GM19043 (cell line): ENCODE measurements at regions not wholly inside any gene's neighbourhood (a gene's known extent, or its start where the extent isn't known, plus 50 kb on each side); places are given as distances from the start of the nearest gene placed in this dataset.

Experiments used
- ATAC-seq: cut with Tn5 transposase; IDR thresholded peaks from one replicate; pipeline ENCODE4 v1.9.1; 2021; ENCODE audit warnings: low read depth; ENCODE audit not compliant: unreplicated experiment

DNA sequence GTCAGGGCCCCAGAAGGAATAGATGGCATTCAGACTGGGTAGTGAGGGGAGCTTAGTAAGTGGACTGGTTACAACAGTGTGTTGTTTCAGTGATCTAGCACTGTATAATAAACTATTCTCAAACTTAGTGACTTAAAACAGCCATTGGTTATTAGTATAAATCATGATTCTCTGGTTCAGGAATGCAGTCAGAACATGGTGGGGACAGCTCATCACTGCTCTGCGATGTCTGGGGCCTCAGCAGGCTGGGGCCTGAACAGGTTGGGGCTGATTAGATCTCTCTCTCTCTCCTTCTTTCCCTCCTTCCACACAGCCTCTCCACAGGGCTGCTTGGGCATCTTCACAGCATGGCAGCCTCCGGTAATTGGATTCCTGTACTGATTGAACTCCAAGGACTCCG, 160.4 kb downstream of the GATB start:
- no peak for ATAC-seq

DNA sequence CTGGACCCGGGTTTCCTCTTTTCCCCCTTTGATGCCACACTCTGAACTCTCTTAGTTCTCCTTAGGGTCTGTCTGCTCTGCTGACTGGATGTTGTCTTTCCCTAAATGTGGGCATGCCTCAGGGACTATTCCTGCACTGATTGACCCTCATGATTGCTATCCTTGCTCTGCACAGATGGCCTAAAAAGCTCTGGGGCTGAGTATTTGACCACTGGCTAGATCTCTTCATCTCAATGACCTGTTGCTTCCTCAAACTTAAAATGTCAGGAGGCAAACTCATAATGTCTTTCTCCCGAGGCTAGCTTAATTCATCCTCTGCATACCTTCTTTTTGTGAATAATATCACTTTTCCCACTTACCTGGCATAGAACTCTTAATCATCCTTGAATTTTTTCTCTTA, 157.4 kb downstream of the GATB start:
- no peak for ATAC-seq

DNA sequence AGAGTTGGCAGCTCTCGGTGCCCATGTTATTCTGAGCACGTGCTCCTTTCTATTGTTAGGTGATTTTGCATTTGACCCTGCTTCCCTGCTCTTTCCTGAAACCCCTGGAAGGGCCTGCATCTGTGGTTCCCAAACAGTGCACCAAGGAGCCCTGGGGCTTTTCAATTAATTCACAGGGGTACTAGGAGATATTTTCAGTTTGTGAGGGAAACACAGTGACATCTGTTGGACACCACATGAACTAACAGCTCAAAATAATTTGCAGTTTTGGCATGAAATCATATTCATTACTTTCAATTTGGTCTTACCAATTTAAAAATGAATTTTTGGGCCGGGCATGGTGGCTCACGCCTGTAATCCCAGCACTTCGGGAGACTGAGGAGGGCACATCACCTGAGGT, 156.6 kb downstream of the GATB start:
- no peak for ATAC-seq

DNA sequence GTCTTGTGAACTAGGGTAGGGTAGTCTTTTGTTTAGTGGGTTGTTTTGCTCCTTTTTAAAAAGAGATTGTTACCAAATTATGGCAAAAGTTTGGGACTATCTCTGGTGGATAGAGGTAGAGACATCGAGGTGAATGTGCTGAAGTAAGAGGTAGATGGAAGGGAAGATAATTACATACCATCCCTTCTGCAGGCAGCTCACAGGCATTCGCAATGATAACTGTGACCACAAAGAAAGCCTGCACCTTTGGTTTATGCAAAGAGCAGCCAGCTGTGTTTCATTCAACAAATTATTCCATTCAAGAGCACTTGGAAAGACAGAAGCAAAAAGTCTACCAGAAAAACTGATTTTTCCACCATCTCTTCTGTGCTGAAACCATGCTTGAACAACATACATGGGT, 155.6 kb downstream of the GATB start:
- no peak for ATAC-seq

GRCh38 chr4:151606061-151606460, 154.7 kb downstream of the GATB start:
- ATAC-seq: no peak

DNA sequence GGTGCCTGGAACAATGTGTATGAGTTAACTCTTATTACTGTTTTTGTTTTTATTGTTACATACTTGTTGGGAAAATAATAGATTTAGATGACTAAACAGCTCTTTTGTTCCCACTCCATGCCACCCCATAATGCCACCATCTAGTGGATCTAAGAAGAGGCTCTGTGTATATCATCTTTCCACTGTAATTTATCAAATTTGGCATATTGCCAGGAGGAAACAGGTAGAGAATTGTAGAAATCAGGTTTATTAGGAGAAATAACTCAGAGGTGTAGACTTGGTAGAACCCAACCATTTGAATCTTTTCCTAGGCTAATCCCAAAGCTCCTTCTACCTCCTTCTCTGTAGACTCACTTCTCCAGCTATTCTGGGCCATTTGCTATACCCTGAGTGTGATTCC, 150.6 kb downstream of the GATB start:
- ATAC-seq: no peak

DNA sequence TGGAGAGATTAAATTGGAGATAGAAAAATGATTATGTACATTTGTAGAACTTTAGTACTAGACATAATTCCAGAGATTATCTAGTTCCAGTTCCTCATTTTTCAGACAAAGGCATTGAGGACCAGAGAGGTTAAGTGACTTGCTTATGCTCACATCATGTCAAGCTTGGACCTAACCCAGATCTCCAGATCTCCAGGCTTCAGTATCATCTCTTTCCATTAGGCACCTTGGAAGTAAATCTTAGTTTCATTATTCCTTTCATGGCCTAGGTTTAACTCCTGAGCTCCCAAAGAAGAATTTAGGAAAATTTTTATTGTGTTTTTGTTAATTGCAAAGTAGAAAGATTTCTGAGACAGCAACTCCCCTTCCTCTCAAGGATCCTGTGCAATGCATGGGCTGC, 148.8 kb downstream of the GATB start:
- no peak for ATAC-seq

- no peak for ATAC-seq
Measured at GRCh38 chr4:151613290-151613689, 147.5 kb downstream of the GATB start.

GRCh38 chr4:151614561-151614960, 146.2 kb downstream of the GATB start:
- ATAC-seq: no peak

GRCh38 chr4:151618858-151619257, 141.9 kb downstream of the GATB start:
- no peak for ATAC-seq

DNA sequence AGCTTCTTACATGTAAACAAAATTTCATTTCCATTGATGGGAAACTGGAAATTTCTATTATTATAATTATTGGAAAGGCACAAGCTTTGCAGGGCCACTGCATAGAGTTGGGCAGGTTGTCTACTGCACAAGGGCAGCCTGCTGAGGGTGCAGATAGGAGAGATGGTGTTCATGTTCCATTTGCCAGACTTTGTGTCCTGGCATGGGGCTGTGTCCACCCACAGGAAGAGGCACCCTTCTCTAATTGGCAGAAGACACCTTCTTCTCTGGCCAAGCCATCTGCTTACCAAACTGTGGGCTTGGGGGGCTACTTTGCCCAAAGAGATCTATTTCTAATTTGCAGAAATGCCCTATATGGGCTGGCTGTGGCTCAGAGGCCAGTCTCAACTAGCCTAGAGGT, 140.7 kb downstream of the GATB start:
- ATAC-seq: no peak
